GM19395 (cell line): ENCODE measurements at regions not wholly inside any gene's neighbourhood (a gene's known extent, or its start where the extent isn't known, plus 50 kb on each side); places are given as distances from the start of the nearest gene placed in this dataset.

Experiments
- ATAC-seq: cut with Tn5 transposase; IDR thresholded peaks from one replicate; pipeline ENCODE4 v1.9.1; 2021; ENCODE audit warnings: mild to moderate bottlenecking, moderate library complexity; ENCODE audit not compliant: unreplicated experiment

GRCh38 chr2:67808112-67808511 is 254.7 kb downstream of the C1D start:
- no peak for ATAC-seq

GRCh38 chr2:67812682-67813081 is 250.1 kb downstream of the C1D start:
- no peak for ATAC-seq

- no peak for ATAC-seq
Observed at GRCh38 chr2:67823726-67824125, 239.1 kb downstream of the C1D start.

- ATAC-seq = no peak
Observed at GRCh38 chr2:67824186-67824585, 238.6 kb downstream of the C1D start.

- no peak for ATAC-seq
Observed at GRCh38 chr2:67825476-67825875, 237.3 kb downstream of the C1D start.

- no peak for ATAC-seq
Observed at GRCh38 chr2:67828066-67828465, 234.7 kb downstream of the C1D start.

GRCh38 chr2:67829470-67829869 is 233.3 kb downstream of the C1D start:
- ATAC-seq = no peak

GRCh38 chr2:67833632-67834031 is 229.2 kb downstream of the C1D start:
- no peak for ATAC-seq

GRCh38 chr2:67834482-67834881 is 228.3 kb downstream of the C1D start:
- no peak for ATAC-seq

- ATAC-seq = no peak
Observed at GRCh38 chr2:67835266-67835665, 227.5 kb downstream of the C1D start.

GRCh38 chr2:67836866-67837265 is 225.9 kb downstream of the C1D start:
- no peak for ATAC-seq

- ATAC-seq = no peak
Observed at GRCh38 chr2:67838205-67838604, 224.6 kb downstream of the C1D start.

GRCh38 chr2:67839242-67839641 is 223.6 kb downstream of the C1D start:
- ATAC-seq = no peak

- ATAC-seq = no peak
Observed at GRCh38 chr2:67839668-67840067, 223.1 kb downstream of the C1D start.

GRCh38 chr2:67840460-67841068 is 222.2 kb downstream of the C1D start:
- peak; percentile 76 for ATAC-seq

- no peak for ATAC-seq
Observed at GRCh38 chr2:67841711-67842110, 221.1 kb downstream of the C1D start.

- ATAC-seq = no peak
Observed at GRCh38 chr2:67842375-67842959, 220.3 kb downstream of the C1D start.

GRCh38 chr2:67844024-67844540 is 218.7 kb downstream of the C1D start:
- no peak for ATAC-seq

- ATAC-seq = no peak
Observed at GRCh38 chr2:67845621-67846369, 217.0 kb downstream of the C1D start.

- ATAC-seq = no peak
Observed at GRCh38 chr2:67846370-67847070, 216.3 kb downstream of the C1D start.

- ATAC-seq = no peak
Observed at GRCh38 chr2:67848551-67849285, 214.1 kb downstream of the C1D start.
